ENCODE measurements at regions not wholly inside any gene's neighbourhood (a gene's known extent, or its start where the extent isn't known, plus 50 kb on each side); places are given as distances from the start of the nearest gene placed in this dataset.
"Not testable (repeated sequence)": the region's sequence is repeated elsewhere in the genome, so short reads cannot be mapped to it uniquely, and the experiment has no call there.

GRCh38 chr21:38613686-38614085, 115.4 kb upstream of the ERG start:
- DNase-seq (ENCODE audit: low read depth in 2 of 2), result no peak

- DNase-seq (ENCODE audit: low read depth in 2 of 2), result no peak
Measured at GRCh38 chr21:38614558-38614957, 116.3 kb upstream of the ERG start.

- no peak for DNase-seq (ENCODE audit: low read depth in 2 of 2)
Measured at GRCh38 chr21:38619480-38619879, 121.2 kb upstream of the ERG start.

- DNase-seq (ENCODE audit: low read depth in 2 of 2), result no peak
Measured at GRCh38 chr21:38619992-38620479, 121.8 kb upstream of the ERG start.

GRCh38 chr21:38621132-38621531, 122.9 kb upstream of the ERG start:
- DNase-seq (ENCODE audit: low read depth in 2 of 2), result no peak

GRCh38 chr21:38622081-38622826, 124.0 kb upstream of the ERG start:
- DNase-seq (ENCODE audit: low read depth in 2 of 2), result no peak

- no peak for DNase-seq (ENCODE audit: low read depth in 2 of 2)
Measured at GRCh38 chr21:38622827-38623209, 124.5 kb upstream of the ERG start.

GRCh38 chr21:38623552-38623951, 125.3 kb upstream of the ERG start:
- DNase-seq (ENCODE audit: low read depth in 2 of 2), result no peak

- no peak for DNase-seq (ENCODE audit: low read depth in 2 of 2)
Measured at GRCh38 chr21:38625000-38625399, 126.7 kb upstream of the ERG start.

- no peak for DNase-seq (ENCODE audit: low read depth in 2 of 2)
Measured at GRCh38 chr21:38626306-38626705, 128.0 kb upstream of the ERG start.

- DNase-seq (ENCODE audit: low read depth in 2 of 2), result no peak
Measured at GRCh38 chr21:38628349-38628748, 130.1 kb upstream of the ERG start.

- no peak for DNase-seq (ENCODE audit: low read depth in 2 of 2)
Measured at GRCh38 chr21:38631206-38631605, 132.9 kb upstream of the ERG start.

- no peak for DNase-seq (ENCODE audit: low read depth in 2 of 2)
Measured at GRCh38 chr21:38631676-38632075, 133.4 kb upstream of the ERG start.

GRCh38 chr21:38637161-38637560, 138.9 kb upstream of the ERG start:
- DNase-seq (ENCODE audit: low read depth in 2 of 2), result no peak

GRCh38 chr21:38639571-38640354, 141.5 kb upstream of the ERG start:
- DNase-seq (ENCODE audit: low read depth in 2 of 2), result no peak

GRCh38 chr21:38640355-38640742, 142.1 kb upstream of the ERG start:
- not testable (repeated sequence) for DNase-seq (ENCODE audit: low read depth in 2 of 2)

GRCh38 chr21:38643404-38644023, 145.2 kb upstream of the ERG start:
- no peak for DNase-seq (ENCODE audit: low read depth in 2 of 2)

GRCh38 chr21:38645282-38645681, 147.0 kb upstream of the ERG start:
- DNase-seq (ENCODE audit: low read depth in 2 of 2), result no peak

- DNase-seq (ENCODE audit: low read depth in 2 of 2), result peak in 1 of 2 donors; percentile 23
Measured at GRCh38 chr21:38646213-38646837, 148.0 kb upstream of the ERG start.

- DNase-seq (ENCODE audit: low read depth in 2 of 2), result no peak
Measured at GRCh38 chr21:38649120-38649519, 150.8 kb upstream of the ERG start.

GRCh38 chr21:38651570-38651969, 153.3 kb upstream of the ERG start:
- no peak for DNase-seq (ENCODE audit: low read depth in 2 of 2)

- no peak for DNase-seq (ENCODE audit: low read depth in 2 of 2)
Measured at GRCh38 chr21:38652396-38652795, 153.3 kb upstream of the ETS2 start.
